ENCODE measurements at regions not wholly inside any gene's neighbourhood (a gene's known extent, or its start where the extent isn't known, plus 50 kb on each side); places are given as distances from the start of the nearest gene placed in this dataset.

DNA sequence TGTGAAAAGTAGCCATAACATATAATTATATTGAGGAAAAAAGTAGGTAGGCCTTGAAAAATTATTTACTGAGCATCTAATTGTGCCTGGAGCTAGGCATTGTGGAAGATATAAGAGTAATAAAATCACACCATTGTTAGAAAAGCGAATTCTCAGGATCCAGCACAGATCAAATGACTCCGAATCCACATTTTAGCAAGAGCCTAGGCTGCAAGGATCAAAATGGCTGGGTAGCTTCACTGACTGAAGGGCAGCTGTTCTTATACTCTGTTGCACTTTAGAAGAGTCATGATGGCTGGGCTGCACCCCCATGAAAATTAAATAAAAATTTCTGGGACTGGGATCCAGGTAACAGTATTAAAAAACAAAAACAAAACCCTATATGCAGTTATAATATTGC lies 67.6 kb upstream of the HMCN1 start:
- no peak for TF ChIP-seq EZH2 (IDR thresholded peaks at IDR 0.05; ENCODE audit: borderline replicate concordance)
- TF ChIP-seq, protein P1, sequence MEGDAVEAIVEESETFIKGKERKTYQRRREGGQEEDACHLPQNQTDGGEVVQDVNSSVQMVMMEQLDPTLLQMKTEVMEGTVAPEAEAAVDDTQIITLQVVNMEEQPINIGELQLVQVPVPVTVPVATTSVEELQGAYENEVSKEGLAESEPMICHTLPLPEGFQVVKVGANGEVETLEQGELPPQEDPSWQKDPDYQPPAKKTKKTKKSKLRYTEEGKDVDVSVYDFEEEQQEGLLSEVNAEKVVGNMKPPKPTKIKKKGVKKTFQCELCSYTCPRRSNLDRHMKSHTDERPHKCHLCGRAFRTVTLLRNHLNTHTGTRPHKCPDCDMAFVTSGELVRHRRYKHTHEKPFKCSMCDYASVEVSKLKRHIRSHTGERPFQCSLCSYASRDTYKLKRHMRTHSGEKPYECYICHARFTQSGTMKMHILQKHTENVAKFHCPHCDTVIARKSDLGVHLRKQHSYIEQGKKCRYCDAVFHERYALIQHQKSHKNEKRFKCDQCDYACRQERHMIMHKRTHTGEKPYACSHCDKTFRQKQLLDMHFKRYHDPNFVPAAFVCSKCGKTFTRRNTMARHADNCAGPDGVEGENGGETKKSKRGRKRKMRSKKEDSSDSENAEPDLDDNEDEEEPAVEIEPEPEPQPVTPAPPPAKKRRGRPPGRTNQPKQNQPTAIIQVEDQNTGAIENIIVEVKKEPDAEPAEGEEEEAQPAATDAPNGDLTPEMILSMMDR (IDR thresholded peaks at IDR 0.05; ENCODE audit: poor library complexity) = no peak
- no peak for TF ChIP-seq EZH2phosphoT487 (IDR thresholded peaks at IDR 0.05; ENCODE audit: low read depth, severe bottlenecking, unreplicated experiment)

Measured in hepatocyte (in vitro differentiated cells).